ENCODE measurements at regions not wholly inside any gene's neighbourhood (a gene's known extent, or its start where the extent isn't known, plus 50 kb on each side); places are given as distances from the start of the nearest gene placed in this dataset.

GRCh38 chr7:8378349-8379019, 54.9 kb upstream of the NXPH1 start (continued):
- TF ChIP-seq FOXK1 (CRISPR knock-in tag; IDR thresholded peaks at IDR 0.05) (no peak), USF2 (CRISPR knock-in tag; IDR thresholded peaks at IDR 0.05) (no peak), E2F1 (CRISPR knock-in tag; IDR thresholded peaks at IDR 0.05) (no peak), GRHL2 (CRISPR knock-in tag; IDR thresholded peaks at IDR 0.05; ENCODE audit: insufficient replicate concordance, severe bottlenecking) (no peak), CREB1 (CRISPR knock-in tag; IDR thresholded peaks at IDR 0.05) (no peak), CREM (CRISPR knock-in tag; IDR thresholded peaks at IDR 0.05) (no peak), FOXP1 (CRISPR knock-in tag; IDR thresholded peaks at IDR 0.05; ENCODE audit: borderline replicate concordance) (no peak)

GRCh38 chr7:8379264-8379663, 54.1 kb upstream of the NXPH1 start:
- peaks cover 16% of the 10 kb centered on the region for H3K9me3 Mint-ChIP-seq
- TF ChIP-seq PRDM15 (CRISPR knock-in tag; IDR thresholded peaks at IDR 0.05), result 0 out of 2 replicates have a peak, but pooled peaks have one; percentile 20
- no peak for TF ChIP-seq STAT6 (CRISPR knock-in tag; conservative IDR thresholded peaks at IDR 0.05; ENCODE audit: low read depth)
- ChIA-PET CTCF (interaction anchor here (1.0 kb wide), 1 partner anchor 128 kb away, joined by 3 read pairs; no protein-coding TSS in a partner anchor), POLR2A (interaction anchor here (0.7 kb wide), 1 partner anchor 22 kb away, joined by 3 read pairs; no protein-coding TSS in a partner anchor)
- H3K27me3 Mint-ChIP-seq (ENCODE audit: low read depth), result no peaks in the 10 kb centered on the region; the same call in 1 of the 2 replicates
- ATAC-seq, result no peak; the same call in 1 of the 2 replicates
- H3K4me1 Mint-ChIP-seq, result no peaks in the 10 kb centered on the region
- no peak overlapping the region for H3K4me3 Mint-ChIP-seq
- no peak for DNase-seq (ENCODE audit: low spot score)
- peaks cover 16% of the 10 kb centered on the region for H3K36me3 Mint-ChIP-seq
- H3K27ac Mint-ChIP-seq, result no peak overlapping the region

- Mint-ChIP-seq H3K27me3 (ENCODE audit: low read depth) (no peaks in the 10 kb centered on the region; the same call in 1 of the 2 replicates), H3K36me3 (peaks cover 7% of the 10 kb centered on the region), H3K9me3 (peaks cover 7% of the 10 kb centered on the region), H3K4me1 (no peaks in the 10 kb centered on the region), H3K27ac (no peak overlapping the region), H3K4me3 (no peak overlapping the region)
- no peak for ATAC-seq
- ChIA-PET POLR2A (no interaction called here), CTCF (interaction anchor here (0.7 kb wide), 1 partner anchor 10 kb away, joined by 3 read pairs; no protein-coding TSS in a partner anchor)
- DNase-seq (ENCODE audit: low spot score), result no peak
- TF ChIP-seq SOX15 (CRISPR knock-in tag; IDR thresholded peaks at IDR 0.05) (no peak), ZBTB21 (CRISPR knock-in tag; IDR thresholded peaks at IDR 0.05; ENCODE audit: borderline replicate concordance) (no peak), ELF4 (CRISPR knock-in tag; IDR thresholded peaks at IDR 0.05; ENCODE audit: low read depth) (no peak), JUN (CRISPR knock-in tag; IDR thresholded peaks at IDR 0.05) (no peak), ZNF232 (CRISPR knock-in tag; IDR thresholded peaks at IDR 0.05) (no peak), NFATC4 (CRISPR knock-in tag; IDR thresholded peaks at IDR 0.05) (no peak), PRRX2 (CRISPR knock-in tag; IDR thresholded peaks at IDR 0.05) (no peak), NR1H2 (CRISPR knock-in tag; IDR thresholded peaks at IDR 0.05) (no peak), ZNF138 (CRISPR knock-in tag; conservative IDR thresholded peaks at IDR 0.05) (no peak), OVOL2 (CRISPR knock-in tag; IDR thresholded peaks at IDR 0.05; ENCODE audit: borderline replicate concordance) (no peak), FOXP1 (CRISPR knock-in tag; IDR thresholded peaks at IDR 0.05; ENCODE audit: borderline replicate concordance) (no peak), TEAD1 (CRISPR knock-in tag; IDR thresholded peaks at IDR 0.05) (no peak), ZNF512 (CRISPR knock-in tag; IDR thresholded peaks at IDR 0.05; ENCODE audit: borderline replicate concordance) (no peak), TEAD4 (CRISPR knock-in tag; IDR thresholded peaks at IDR 0.05) (no peak), MYBL2 (CRISPR knock-in tag; IDR thresholded peaks at IDR 0.05) (no peak), SMAD3 (CRISPR knock-in tag; IDR thresholded peaks at IDR 0.05; ENCODE audit: borderline replicate concordance) (no peak)
These were observed 53.3 kb upstream of the NXPH1 start for GRCh38 chr7:8380130-8380529.

Data from WTC11 (cell line).